AG04450 (cell line): ENCODE measurements at regions not wholly inside any gene's neighbourhood (a gene's known extent, or its start where the extent isn't known, plus 50 kb on each side); places are given as distances from the start of the nearest gene placed in this dataset.

Experiments
- CTCF ChIA-PET: fragments of 300-600, 350-600 bp; formaldehyde crosslinking; extraction: SDS; loops from one replicate; lab custom pipeline; 2022; ENCODE audit warnings: antibody characterized with exemption, inconsistent platforms; lab: Charles Lee
- POLR2A ChIA-PET: fragments of 350-600 bp; formaldehyde crosslinking; extraction: SDS; loops from one replicate; lab custom pipeline; 2021; ENCODE audit warnings: antibody characterized with exemption, inconsistent platforms; lab: Yijun Ruan, JAX
- DNase-seq: peaks from one replicate; pipeline ENCODE4 v3.0.0-alpha.2; 2011; ENCODE audit warnings: low read depth, low spot score
- H3K27ac ChIP-seq: one replicate; pipeline ENCODE4 v1.5.1; 2012; ENCODE audit warnings: low read depth, low read length, control low read depth
- H3K27me3 ChIP-seq: one replicate; pipeline ENCODE4 v1.6.0; 2012; ENCODE audit warnings: low read length; ENCODE audit not compliant: control insufficient read depth, insufficient read depth
- H3K4me3 ChIP-seq: 2 replicates; pipeline ENCODE4 v1.5.1; 2011; ENCODE audit warnings: mild to moderate bottlenecking, low read depth, low read length, control low read depth
- H3K9me3 ChIP-seq: 2 replicates; pipeline ENCODE4 v1.5.1; 2012; ENCODE audit warnings: low read length; ENCODE audit not compliant: control insufficient read depth, insufficient read depth
- CTCF ChIP-seq: IDR thresholded peaks from 2 replicates; pipeline ENCODE4 v1.5.1; 2011; ENCODE audit warnings: low read depth, low read length, control low read depth, inconsistent platforms

- CTCF ChIA-PET = no interaction called here
- no peak for DNase-seq
- no peak for TF ChIP-seq CTCF
- H3K27ac ChIP-seq = no peak overlapping the region
- H3K9me3 ChIP-seq = no peaks in the 10 kb centered on the region
- H3K4me3 ChIP-seq = no peak overlapping the region
- POLR2A ChIA-PET = no interaction called here
- H3K27me3 ChIP-seq = no peaks in the 10 kb centered on the region
These were observed 93.5 kb downstream of the CBLL2 start for GRCh38 chrX:22366166-22366702.

GRCh38 chrX:22366906-22367305 is 94.2 kb downstream of the CBLL2 start:
- ChIA-PET POLR2A (no interaction called here), CTCF (no interaction called here)
- no peak overlapping the region for H3K27ac ChIP-seq
- no peak for TF ChIP-seq CTCF
- no peak for DNase-seq
- H3K4me3 ChIP-seq = no peak overlapping the region
- no peaks in the 10 kb centered on the region for H3K9me3 ChIP-seq
- no peaks in the 10 kb centered on the region for H3K27me3 ChIP-seq

GRCh38 chrX:22373094-22373493 is 100.4 kb downstream of the CBLL2 start:
- ChIA-PET CTCF (no interaction called here), POLR2A (no interaction called here)
- Histone ChIP-seq H3K9me3 (no peaks in the 10 kb centered on the region), H3K27me3 (no peaks in the 10 kb centered on the region), H3K27ac (no peak overlapping the region), H3K4me3 (no peak overlapping the region)
- no peak for TF ChIP-seq CTCF
- DNase-seq = no peak

GRCh38 chrX:22373766-22374165 is 101.1 kb downstream of the CBLL2 start:
- TF ChIP-seq CTCF = no peak
- Histone ChIP-seq H3K27me3 (no peaks in the 10 kb centered on the region), H3K9me3 (no peaks in the 10 kb centered on the region), H3K4me3 (no peak overlapping the region), H3K27ac (no peak overlapping the region)
- no peak for DNase-seq
- POLR2A ChIA-PET = no interaction called here
- CTCF ChIA-PET = no interaction called here

GRCh38 chrX:22376369-22376768 is 103.7 kb downstream of the CBLL2 start:
- H3K4me3 ChIP-seq = no peak overlapping the region
- no peaks in the 10 kb centered on the region for H3K27me3 ChIP-seq
- ChIA-PET CTCF (no interaction called here), POLR2A (no interaction called here)
- no peak for DNase-seq
- no peak overlapping the region for H3K27ac ChIP-seq
- TF ChIP-seq CTCF = no peak
- H3K9me3 ChIP-seq = no peaks in the 10 kb centered on the region
